Omental fat pad (tissue), 3 donors: ENCODE measurements at regions not wholly inside any gene's neighbourhood (a gene's known extent, or its start where the extent isn't known, plus 50 kb on each side); places are given as distances from the start of the nearest gene placed in this dataset.

Experiments
- ATAC-seq: fragments of 150-250 bp; one replicate; pipeline ENCODE4 v1.9.1; 2016; ENCODE audit warnings: mild to moderate bottlenecking, moderate library complexity; ENCODE audit not compliant: low FRiP score
- DNase-seq: peaks from one replicate; pipeline ENCODE4 v3.0.0-alpha.2; 2019; ENCODE audit warnings: low spot score
- CTCF ChIP-seq, 3 donors: fragments of 450-650 bp; IDR thresholded peaks; one replicate each; pipeline ENCODE4 v1.5.1; 2016 to 2017; ENCODE audit warnings: antibody characterized with exemption in 3 of 3, mild to moderate bottlenecking in 3 of 3, moderate library complexity in 2 of 3

GRCh38 chr5:75002271-75002670 lies 50.1 kb downstream of the GCNT4 start:
- DNase-seq (no peak), ATAC-seq (no peak)
- no peak for TF ChIP-seq CTCF (IDR thresholded peaks at IDR 0.05)

- ATAC-seq: no peak
- TF ChIP-seq CTCF (IDR thresholded peaks at IDR 0.05): no peak
- no peak for DNase-seq
Observed at GRCh38 chr5:74995926-74996325, 56.4 kb downstream of the GCNT4 start.

GRCh38 chr5:74994826-74995225 lies 57.5 kb downstream of the GCNT4 start:
- no peak for DNase-seq
- no peak for TF ChIP-seq CTCF (IDR thresholded peaks at IDR 0.05)
- no peak for ATAC-seq

- DNase-seq (no peak), ATAC-seq (no peak)
- TF ChIP-seq CTCF (IDR thresholded peaks at IDR 0.05): no peak
Observed at GRCh38 chr5:74993743-74994142, 58.6 kb downstream of the GCNT4 start.

GRCh38 chr5:74992791-74993190 lies 59.6 kb downstream of the GCNT4 start:
- DNase-seq: no peak
- ATAC-seq: no peak
- TF ChIP-seq CTCF (IDR thresholded peaks at IDR 0.05): no peak

GRCh38 chr5:74991522-74991921 lies 60.8 kb downstream of the GCNT4 start:
- no peak for TF ChIP-seq CTCF (IDR thresholded peaks at IDR 0.05)
- DNase-seq: no peak
- no peak for ATAC-seq

GRCh38 chr5:74990194-74990593 lies 62.2 kb downstream of the GCNT4 start:
- no peak for DNase-seq
- ATAC-seq: no peak
- TF ChIP-seq CTCF (IDR thresholded peaks at IDR 0.05): no peak
